NT2/D1 (cell line): ENCODE measurements at regions not wholly inside any gene's neighbourhood (a gene's known extent, or its start where the extent isn't known, plus 50 kb on each side); places are given as distances from the start of the nearest gene placed in this dataset.

Experiments
- DNase-seq: peaks from one replicate; pipeline ENCODE4 v3.0.0-alpha.2; 2011; ENCODE audit warnings: low read depth, low spot score
- H3K27me3 ChIP-seq: 2 replicates; pipeline ENCODE4 v1.6.0; 2011; ENCODE audit warnings: mild to moderate bottlenecking; ENCODE audit not compliant: insufficient read length, insufficient read depth
- H3K36me3 ChIP-seq: 2 replicates; pipeline ENCODE4 v1.6.1; 2011; ENCODE audit warnings: mild to moderate bottlenecking, low read length, mixed read lengths; ENCODE audit not compliant: insufficient read depth, insufficient read length
- H3K4me1 ChIP-seq: 2 replicates; pipeline ENCODE4 v1.5.1; 2011; ENCODE audit not compliant: insufficient read depth, insufficient read length
- H3K4me3 ChIP-seq: 2 replicates; pipeline ENCODE4 v1.5.1; 2011; ENCODE audit warnings: low read depth; ENCODE audit not compliant: insufficient read length
- H3K9ac ChIP-seq: 2 replicates; pipeline ENCODE4 v1.6.0; 2011; ENCODE audit warnings: low read depth; ENCODE audit not compliant: insufficient read length
- H3K9me3 ChIP-seq: 2 replicates; pipeline ENCODE4 v1.5.1; 2011; ENCODE audit warnings: mild to moderate bottlenecking, low read length; ENCODE audit not compliant: insufficient read depth
- SUZ12 ChIP-seq: IDR thresholded peaks from 2 replicates; pipeline ENCODE4 v1.6.1; 2011; ENCODE audit not compliant: insufficient read length, insufficient read depth; ENCODE audit errors: extremely low read depth
- YY1 ChIP-seq: IDR thresholded peaks from 2 replicates; pipeline ENCODE4 v1.6.1; 2011; ENCODE audit not compliant: insufficient read length, insufficient read depth
- ZNF274 ChIP-seq: IDR thresholded peaks from 2 replicates; pipeline ENCODE4 v1.6.1; 2011; ENCODE audit warnings: mild to moderate bottlenecking, low read depth, low read length

- Histone ChIP-seq H3K9ac (no peak overlapping the region), H3K27me3 (no peaks in the 10 kb centered on the region), H3K9me3 (no peaks in the 10 kb centered on the region), H3K36me3 (no peaks in the 10 kb centered on the region), H3K4me3 (no peak overlapping the region), H3K4me1 (no peaks in the 10 kb centered on the region)
- no peak for DNase-seq
- TF ChIP-seq SUZ12 = no peak
- TF ChIP-seq YY1 = no peak
- no peak for TF ChIP-seq ZNF274
These were observed 291.1 kb upstream of the SKOR2 start for GRCh38 chr18:47542551-47542950.

- H3K36me3 ChIP-seq = no peaks in the 10 kb centered on the region
- no peaks in the 10 kb centered on the region for H3K27me3 ChIP-seq
- no peak overlapping the region for H3K9ac ChIP-seq
- H3K9me3 ChIP-seq = no peaks in the 10 kb centered on the region
- peaks cover 2% of the 10 kb centered on the region for H3K4me1 ChIP-seq
- no peak overlapping the region for H3K4me3 ChIP-seq
- TF ChIP-seq YY1 (no peak), SUZ12 (no peak), ZNF274 (no peak)
- no peak for DNase-seq
These were observed 280.3 kb upstream of the SKOR2 start for GRCh38 chr18:47531717-47532116.

- Histone ChIP-seq H3K9me3 (no peaks in the 10 kb centered on the region), H3K9ac (no peak overlapping the region), H3K4me1 (peaks cover 2% of the 10 kb centered on the region), H3K4me3 (no peak overlapping the region), H3K27me3 (no peaks in the 10 kb centered on the region), H3K36me3 (no peaks in the 10 kb centered on the region)
- no peak for TF ChIP-seq SUZ12
- no peak for TF ChIP-seq ZNF274
- TF ChIP-seq YY1 = no peak
- no peak for DNase-seq
These were observed 279.2 kb upstream of the SKOR2 start for GRCh38 chr18:47530695-47531094.

DNA sequence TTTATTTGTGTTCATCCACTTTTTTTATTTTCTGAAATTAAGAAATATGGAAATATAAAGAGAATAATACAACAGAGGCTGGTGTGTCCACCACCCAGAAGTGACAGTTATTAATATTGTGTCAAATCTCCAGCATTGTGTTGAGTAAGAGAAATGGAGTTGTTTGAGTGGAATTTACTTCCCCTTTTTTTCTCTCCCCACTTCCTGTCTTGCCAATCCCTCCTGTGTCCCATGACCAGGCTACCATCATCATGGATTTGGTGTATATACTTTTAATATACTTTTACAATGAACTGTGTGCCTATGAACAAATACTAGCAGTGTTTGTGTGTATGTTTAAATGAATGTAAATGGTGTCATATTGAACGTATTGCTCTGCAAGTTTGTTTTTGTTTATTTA is 276.9 kb upstream of the SKOR2 start:
- Histone ChIP-seq H3K4me3 (no peak overlapping the region), H3K4me1 (peaks cover 2% of the 10 kb centered on the region), H3K9ac (no peak overlapping the region), H3K36me3 (no peaks in the 10 kb centered on the region), H3K9me3 (no peaks in the 10 kb centered on the region), H3K27me3 (no peaks in the 10 kb centered on the region)
- TF ChIP-seq ZNF274 (no peak), YY1 (no peak)
- DNase-seq = no peak

DNA sequence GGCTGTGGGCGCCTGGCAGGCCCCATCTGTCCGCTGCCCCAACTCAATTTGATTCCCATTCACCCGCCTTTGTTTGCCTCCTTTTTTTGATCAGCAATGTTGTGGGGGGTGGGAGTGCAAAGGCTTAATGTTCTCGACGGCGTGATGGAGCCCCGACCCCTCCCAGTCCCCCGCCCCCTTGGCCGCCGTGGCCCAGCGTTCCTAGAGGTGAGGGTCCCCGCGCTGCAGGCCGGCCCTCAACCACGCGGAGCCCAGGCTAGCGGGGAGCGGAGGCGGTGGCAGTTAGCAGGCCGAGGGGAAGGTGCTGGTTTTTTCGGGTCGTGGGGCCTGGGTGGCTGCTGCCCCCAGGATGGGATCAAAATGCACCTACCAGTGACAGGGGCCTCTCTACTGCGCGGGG is 274.7 kb upstream of the SKOR2 start:
- H3K4me1 ChIP-seq = no peaks in the 10 kb centered on the region
- no peaks in the 10 kb centered on the region for H3K9me3 ChIP-seq
- H3K27me3 ChIP-seq = no peaks in the 10 kb centered on the region
- DNase-seq = no peak
- H3K9ac ChIP-seq = no peak overlapping the region
- H3K4me3 ChIP-seq = no peak overlapping the region
- TF ChIP-seq ZNF274 (no peak), YY1 (no peak), SUZ12 (no peak)
- H3K36me3 ChIP-seq = no peaks in the 10 kb centered on the region

- no peak for DNase-seq
- no peak overlapping the region for H3K9ac ChIP-seq
- no peak overlapping the region for H3K4me3 ChIP-seq
- no peaks in the 10 kb centered on the region for H3K4me1 ChIP-seq
- no peaks in the 10 kb centered on the region for H3K9me3 ChIP-seq
- TF ChIP-seq SUZ12 = no peak
- no peak for TF ChIP-seq ZNF274
- no peak for TF ChIP-seq YY1
- no peaks in the 10 kb centered on the region for H3K27me3 ChIP-seq
- H3K36me3 ChIP-seq = no peaks in the 10 kb centered on the region
These were observed 270.9 kb upstream of the SKOR2 start for GRCh38 chr18:47522359-47522758.

DNA sequence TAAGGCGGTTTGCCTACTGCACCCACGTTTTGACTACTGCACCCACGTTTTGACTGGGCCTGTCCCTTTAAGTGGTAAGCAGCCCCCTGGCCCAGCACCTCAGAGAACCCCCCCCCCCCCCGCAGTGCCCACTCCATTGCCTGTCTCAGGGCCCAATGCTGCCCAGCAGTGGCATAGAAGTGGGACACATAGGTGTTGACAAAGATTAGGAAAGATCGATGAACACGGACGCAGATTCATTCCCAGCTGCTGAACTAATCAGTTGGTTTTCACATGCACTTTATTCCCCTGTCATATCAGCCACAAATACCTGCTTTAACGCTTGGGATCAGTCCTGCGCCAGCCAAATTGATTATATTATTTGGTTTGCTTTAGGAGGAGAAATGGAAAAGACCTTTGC is 268.8 kb upstream of the SKOR2 start:
- no peaks in the 10 kb centered on the region for H3K36me3 ChIP-seq
- no peak for TF ChIP-seq ZNF274
- no peak for TF ChIP-seq YY1
- TF ChIP-seq SUZ12 = no peak
- H3K4me1 ChIP-seq = no peaks in the 10 kb centered on the region
- H3K9me3 ChIP-seq = no peaks in the 10 kb centered on the region
- H3K4me3 ChIP-seq = no peak overlapping the region
- no peak for DNase-seq
- H3K9ac ChIP-seq = no peak overlapping the region
- no peaks in the 10 kb centered on the region for H3K27me3 ChIP-seq

GRCh38 chr18:47519706-47520105 is 268.2 kb upstream of the SKOR2 start:
- no peak overlapping the region for H3K9ac ChIP-seq
- H3K4me3 ChIP-seq = no peak overlapping the region
- H3K4me1 ChIP-seq = no peaks in the 10 kb centered on the region
- H3K27me3 ChIP-seq = no peaks in the 10 kb centered on the region
- no peaks in the 10 kb centered on the region for H3K36me3 ChIP-seq
- no peak for DNase-seq
- no peaks in the 10 kb centered on the region for H3K9me3 ChIP-seq
- no peak for TF ChIP-seq ZNF274
- TF ChIP-seq SUZ12 = no peak
- no peak for TF ChIP-seq YY1
